ENCODE measurements at regions not wholly inside any gene's neighbourhood (a gene's known extent, or its start where the extent isn't known, plus 50 kb on each side); places are given as distances from the start of the nearest gene placed in this dataset.

DNA sequence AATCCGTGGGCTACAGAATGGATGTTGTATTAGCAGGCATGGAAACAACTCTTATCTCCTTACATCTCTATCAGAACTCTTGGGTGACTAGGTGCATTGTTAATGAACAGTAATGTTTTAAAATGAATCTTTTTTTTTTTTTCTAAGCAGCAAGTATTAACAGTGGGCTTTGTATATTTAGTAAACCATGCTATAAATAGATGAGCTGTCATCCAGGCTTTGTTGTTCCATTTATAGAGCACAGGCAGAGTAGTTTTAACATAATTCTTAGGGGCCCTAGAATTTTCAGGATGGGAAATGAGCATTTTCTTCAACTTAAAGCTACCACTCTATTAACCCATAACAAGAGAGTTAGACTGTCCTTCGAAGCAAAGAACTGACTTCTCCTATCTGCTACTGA is 233.7 kb upstream of the ADAMTSL1 start:
- no peak for DNase-seq
- Histone ChIP-seq H3K27me3 (replicated peaks) (no peaks in the 10 kb centered on the region), H3K27ac (no peak overlapping the region), H3K36me3 (replicated peaks) (no peaks in the 10 kb centered on the region), H3K4me3 (ENCODE audit: low read depth, low read length) (no peak overlapping the region)
- TF ChIP-seq, protein P1, sequence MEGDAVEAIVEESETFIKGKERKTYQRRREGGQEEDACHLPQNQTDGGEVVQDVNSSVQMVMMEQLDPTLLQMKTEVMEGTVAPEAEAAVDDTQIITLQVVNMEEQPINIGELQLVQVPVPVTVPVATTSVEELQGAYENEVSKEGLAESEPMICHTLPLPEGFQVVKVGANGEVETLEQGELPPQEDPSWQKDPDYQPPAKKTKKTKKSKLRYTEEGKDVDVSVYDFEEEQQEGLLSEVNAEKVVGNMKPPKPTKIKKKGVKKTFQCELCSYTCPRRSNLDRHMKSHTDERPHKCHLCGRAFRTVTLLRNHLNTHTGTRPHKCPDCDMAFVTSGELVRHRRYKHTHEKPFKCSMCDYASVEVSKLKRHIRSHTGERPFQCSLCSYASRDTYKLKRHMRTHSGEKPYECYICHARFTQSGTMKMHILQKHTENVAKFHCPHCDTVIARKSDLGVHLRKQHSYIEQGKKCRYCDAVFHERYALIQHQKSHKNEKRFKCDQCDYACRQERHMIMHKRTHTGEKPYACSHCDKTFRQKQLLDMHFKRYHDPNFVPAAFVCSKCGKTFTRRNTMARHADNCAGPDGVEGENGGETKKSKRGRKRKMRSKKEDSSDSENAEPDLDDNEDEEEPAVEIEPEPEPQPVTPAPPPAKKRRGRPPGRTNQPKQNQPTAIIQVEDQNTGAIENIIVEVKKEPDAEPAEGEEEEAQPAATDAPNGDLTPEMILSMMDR (IDR thresholded peaks at IDR 0.05; ENCODE audit: low read depth, low read length, missing control alignments), result no peak
- in situ Hi-C loops (cut with HindIII; ENCODE audit: low pct_ligation_motif_present, low sequenced_read_pairs), result no loop called here

DNA sequence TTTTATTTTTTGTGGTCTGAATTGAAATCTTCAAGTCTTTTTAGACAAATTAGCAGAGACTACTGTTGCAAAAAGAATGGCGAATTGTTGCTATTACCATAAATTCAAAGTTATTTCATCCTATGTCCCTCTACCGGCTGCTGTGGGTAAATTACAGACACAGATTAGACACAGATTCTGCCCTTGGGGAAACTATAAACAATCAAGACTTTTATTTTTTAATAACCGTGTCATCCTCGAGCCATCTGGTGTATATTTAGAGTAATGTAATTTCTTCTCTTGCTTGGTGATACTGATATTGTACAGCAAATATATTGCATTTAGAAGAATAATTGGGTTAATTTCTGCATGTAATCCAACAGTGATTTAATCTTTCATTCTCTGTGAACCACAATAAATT is 228.0 kb upstream of the ADAMTSL1 start:
- no peak for DNase-seq
- Histone ChIP-seq H3K27me3 (replicated peaks) (no peaks in the 10 kb centered on the region), H3K36me3 (replicated peaks) (no peaks in the 10 kb centered on the region), H3K27ac (no peak overlapping the region), H3K4me3 (ENCODE audit: low read depth, low read length) (no peak overlapping the region)
- TF ChIP-seq, protein P1 (IDR thresholded peaks at IDR 0.05; ENCODE audit: low read depth, low read length, missing control alignments), result peak; percentile 56
- in situ Hi-C loops (cut with HindIII; ENCODE audit: low pct_ligation_motif_present, low sequenced_read_pairs), result no loop called here

DNA sequence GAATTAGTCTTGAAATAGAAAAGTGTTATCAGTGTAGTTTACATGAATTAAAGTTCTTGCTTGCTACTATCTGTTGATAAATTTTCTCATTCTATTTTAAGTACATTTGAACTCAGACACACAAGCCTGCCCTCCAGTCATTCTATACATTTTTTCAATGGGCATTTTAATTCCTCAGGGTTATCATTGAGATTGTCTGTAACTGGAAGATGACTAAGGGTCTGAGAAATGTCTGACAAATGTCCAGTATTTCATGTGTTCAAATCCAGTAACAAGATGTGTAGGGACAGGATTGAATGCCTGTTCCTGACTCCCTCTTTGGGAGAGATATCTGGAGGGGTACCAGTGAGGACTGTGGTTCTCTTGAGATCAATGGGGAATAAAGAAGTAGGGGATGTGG is 223.9 kb upstream of the ADAMTSL1 start:
- TF ChIP-seq, protein P1 (IDR thresholded peaks at IDR 0.05; ENCODE audit: low read depth, low read length, missing control alignments), result no peak
- Histone ChIP-seq H3K27ac (no peak overlapping the region), H3K36me3 (replicated peaks) (no peaks in the 10 kb centered on the region), H3K4me3 (ENCODE audit: low read depth, low read length) (no peak overlapping the region), H3K27me3 (replicated peaks) (no peaks in the 10 kb centered on the region)
- in situ Hi-C loops (cut with HindIII; ENCODE audit: low pct_ligation_motif_present, low sequenced_read_pairs), result loop anchor here (25.0 kb wide), 2 partner anchors 187 to 787 kb away; partner anchors contain the start of genes RRAGA and SAXO1
- DNase-seq, result no peak

DNA sequence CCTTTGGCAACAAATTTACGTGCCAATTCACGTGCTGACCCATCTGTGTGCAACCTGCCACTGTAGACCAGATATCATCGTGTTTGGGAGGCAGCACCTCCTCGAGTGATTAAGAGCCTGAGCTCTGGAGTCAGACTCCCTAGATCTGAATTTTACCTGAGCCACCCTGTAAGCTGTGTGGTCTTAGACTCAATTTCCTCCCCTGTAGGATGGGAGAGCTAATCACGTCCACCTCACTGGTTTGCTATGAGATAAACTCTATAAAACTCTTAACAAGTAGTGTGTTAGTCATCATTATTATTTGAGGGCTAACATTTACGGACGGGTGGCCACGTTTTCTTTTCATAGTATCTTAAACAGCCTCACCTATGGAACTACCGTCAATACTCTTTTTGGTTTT is 220.0 kb upstream of the ADAMTSL1 start:
- no peaks in the 10 kb centered on the region for H3K27me3 ChIP-seq (replicated peaks)
- no peaks in the 10 kb centered on the region for H3K36me3 ChIP-seq (replicated peaks)
- DNase-seq, result no peak
- TF ChIP-seq, protein P1 (IDR thresholded peaks at IDR 0.05; ENCODE audit: low read depth, low read length, missing control alignments), result no peak
- in situ Hi-C loops (cut with HindIII; ENCODE audit: low pct_ligation_motif_present, low sequenced_read_pairs), result loop anchor here (25.0 kb wide), 2 partner anchors 183 to 783 kb away; partner anchors contain the start of genes RRAGA and SAXO1
- no peak overlapping the region for H3K4me3 ChIP-seq (ENCODE audit: low read depth, low read length)
- no peak overlapping the region for H3K27ac ChIP-seq

DNA sequence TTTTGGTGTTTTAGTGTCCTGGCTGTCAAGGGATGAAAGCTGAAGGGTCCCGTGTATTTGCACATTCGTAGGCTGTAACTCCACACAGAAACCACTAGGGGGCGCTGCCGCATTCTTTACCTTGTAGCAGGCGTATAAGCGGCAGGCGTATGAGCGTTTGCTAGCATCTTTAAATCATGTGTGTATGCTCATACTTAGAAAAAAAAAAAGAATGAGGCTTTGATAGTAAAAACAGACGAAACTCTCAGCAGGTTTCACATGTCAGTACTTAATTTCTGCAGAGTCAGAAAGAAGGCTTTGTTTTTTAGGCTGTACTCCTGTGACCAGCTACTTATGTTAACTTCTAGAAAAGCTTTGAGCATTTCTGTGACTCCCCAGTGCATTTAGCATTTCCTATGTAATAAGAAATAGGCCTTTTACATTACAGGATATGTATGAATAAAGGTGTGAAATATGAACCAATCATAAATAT is 218.8 kb upstream of the ADAMTSL1 start:
- in situ Hi-C loops (cut with HindIII; ENCODE audit: low pct_ligation_motif_present, low sequenced_read_pairs), result loop anchor here (25.0 kb wide), 2 partner anchors 182 to 782 kb away; partner anchors contain the start of genes RRAGA and SAXO1

More for the DNA sequence above, 218.8 kb upstream of the ADAMTSL1 start:
- no peak overlapping the region for H3K4me3 ChIP-seq (ENCODE audit: low read depth, low read length)
- no peaks in the 10 kb centered on the region for H3K27me3 ChIP-seq (replicated peaks)
- TF ChIP-seq, protein P1 (IDR thresholded peaks at IDR 0.05; ENCODE audit: low read depth, low read length, missing control alignments), result peak; percentile 92
- no peak overlapping the region for H3K27ac ChIP-seq
- peak; percentile 70 for DNase-seq
- H3K36me3 ChIP-seq (replicated peaks), result no peaks in the 10 kb centered on the region
